HCT116 (cell line): ENCODE measurements at regions not wholly inside any gene's neighbourhood (a gene's known extent, or its start where the extent isn't known, plus 50 kb on each side); places are given as distances from the start of the nearest gene placed in this dataset.

ENCODE experiments used
- ATAC-seq: fragments of 200-7000 bp; cut with Tn5 transposase; 2 replicates; pipeline ENCODE4 v1.9.1; 2020; ENCODE audit warnings: mild to moderate bottlenecking, moderate library complexity
- BruUV-seq: library from RNA; stranded (reverse); fragments of 400-500 nt; replicated peaks from 2 replicates; lab custom pipeline; 2021; lab: Mats Ljungman, UMichigan
- CTCF ChIA-PET: fragments of 300-600 bp; sonication (Branson Sonifier 250); formaldehyde crosslinking; loops from one replicate; lab custom pipeline; 2021; ENCODE audit warnings: antibody characterized with exemption; lab: Charles Lee
- POLR2A ChIA-PET: fragments of 300-600, 350-600 bp; sonication (Branson Sonifier 250); formaldehyde crosslinking; loops from one replicate; lab custom pipeline; 2021; ENCODE audit warnings: antibody characterized with exemption; lab: Charles Lee
- RAD21 ChIA-PET, 2 experiments: fragments of 300-600 bp; sonication (Branson Sonifier 250); formaldehyde crosslinking; loops; one replicate each; lab custom pipeline; 2023; ENCODE audit warnings: low total read pairs in 2 of 2; ENCODE audit not compliant: uncharacterized antibody in 2 of 2, unreplicated experiment in 2 of 2, low non-redundant PET in 1 of 2; lab: Charles Lee
- DNase-seq: peaks from one replicate; pipeline ENCODE4 v3.0.0-alpha.2; 2010; ENCODE audit warnings: low read depth, low spot score
- H2AFZ ChIP-seq: fragments of 200-600 bp; shearing (Covaris generic), sonication (generic); 2 replicates; pipeline ENCODE4 v1.6.1; 2017; ENCODE audit warnings: low read depth, mixed run types, mixed read lengths, antibody characterized with exemption, low read length; ENCODE audit not compliant: poor library complexity, severe bottlenecking
- H3K27ac ChIP-seq: 2 replicates; pipeline ENCODE4 v1.5.1; 2012; ENCODE audit warnings: low read depth, low read length
- H3K27me3 ChIP-seq: fragments of 200-600 bp; sonication (generic); 2 replicates; pipeline ENCODE4 v1.6.1; 2016; ENCODE audit warnings: mixed run types, low read length, mixed read lengths; ENCODE audit not compliant: insufficient read depth
- H3K36me3 ChIP-seq, 2 experiments: fragments of 200-500 bp in 1 of 2; fragments of 200-600 bp in 1 of 2; sonication (Bioruptor generic) in 1 of 2; sonication (generic) in 1 of 2; 2 replicates each; pipeline versions ENCODE4 v1.5.1 to v1.6.1; 2014 to 2016; ENCODE audit warnings: low read length in 2 of 2, inconsistent platforms in 1 of 2, mixed read lengths in 1 of 2, mixed run types in 1 of 2; ENCODE audit not compliant: insufficient read depth in 2 of 2, control insufficient read depth in 1 of 2
- H3K4me1 ChIP-seq, 2 experiments: fragments of 200-600 bp in 1 of 2; sonication (generic) in 1 of 2; 2 replicates each; pipeline versions ENCODE4 v1.5.1 to v1.6.1; 2012 to 2017; ENCODE audit warnings: low read length in 2 of 2, inconsistent platforms in 1 of 2, mild to moderate bottlenecking in 1 of 2, mixed read lengths in 1 of 2, mixed run types in 1 of 2, moderate library complexity in 1 of 2; ENCODE audit not compliant: insufficient read depth in 2 of 2, control insufficient read depth in 1 of 2
- H3K4me2 ChIP-seq: fragments of 200-600 bp; sonication (generic); 2 replicates; pipeline ENCODE4 v1.6.1; 2017; ENCODE audit warnings: mixed run types, low read length, mixed read lengths
- H3K4me3 ChIP-seq, 2 experiments: fragments of 200-600 bp in 1 of 2; sonication (generic) in 1 of 2; replicated peaks in 1 of 2; 2 replicates each; pipeline ENCODE4 v1.5.1; 2011 to 2016; ENCODE audit warnings: low read length in 2 of 2, control low read depth in 1 of 2, low read depth in 1 of 2, mild to moderate bottlenecking in 1 of 2, mixed read lengths in 1 of 2, mixed run types in 1 of 2
- H3K79me2 ChIP-seq: fragments of 200-600 bp; sonication (generic); 2 replicates; pipeline ENCODE4 v1.6.1; 2017; ENCODE audit warnings: mild to moderate bottlenecking, mixed run types, low read length, moderate library complexity, mixed read lengths; ENCODE audit not compliant: insufficient read depth
- H3K9ac ChIP-seq: fragments of 200-600 bp; sonication (generic); 2 replicates; pipeline ENCODE4 v1.6.1; 2016; ENCODE audit warnings: low read length, mixed read lengths
- H3K9me2 ChIP-seq: fragments of 200-600 bp; sonication (generic), shearing (Covaris generic); 2 replicates; pipeline ENCODE4 v1.6.1; 2017; ENCODE audit warnings: mixed run types, mild to moderate bottlenecking, moderate library complexity; ENCODE audit not compliant: insufficient read depth
- H3K9me3 ChIP-seq, 2 experiments: fragments of 200-500 bp in 1 of 2; fragments of 200-600 bp in 1 of 2; sonication (Bioruptor generic) in 1 of 2; sonication (generic) in 1 of 2; 2 replicates each; pipeline ENCODE4 v1.6.1; 2014 to 2017; ENCODE audit warnings: low read length in 2 of 2, mixed read lengths in 2 of 2, inconsistent platforms in 1 of 2, low read depth in 1 of 2, mild to moderate bottlenecking in 1 of 2, mixed run types in 1 of 2, moderate library complexity in 1 of 2; ENCODE audit not compliant: control insufficient read depth in 1 of 2, insufficient read depth in 1 of 2
- H4K20me1 ChIP-seq: fragments of 200-600 bp; sonication (generic), shearing (Covaris generic); 2 replicates; pipeline ENCODE4 v1.6.1; 2017; ENCODE audit warnings: mixed run types, mild to moderate bottlenecking, moderate library complexity; ENCODE audit not compliant: insufficient read depth
- CBX3 ChIP-seq: IDR thresholded peaks from 2 replicates; pipeline ENCODE4 v1.6.1; 2012; ENCODE audit warnings: low read depth
- CEBPB ChIP-seq: IDR thresholded peaks from 2 replicates; pipeline ENCODE4 v1.6.1; 2012; ENCODE audit warnings: low read depth
- EGR1 ChIP-seq: IDR thresholded peaks from 2 replicates; pipeline ENCODE4 v1.6.1; 2012; ENCODE audit warnings: low read depth
- ELF1 ChIP-seq: IDR thresholded peaks from 2 replicates; pipeline ENCODE4 v1.6.1; 2012; ENCODE audit warnings: low read depth, borderline replicate concordance
- EZH2phosphoT487 ChIP-seq: fragments of 200-600 bp; IDR thresholded peaks from 2 replicates; pipeline ENCODE4 v1.6.1; 2018; ENCODE audit warnings: antibody characterized with exemption, borderline replicate concordance
- FOSL1 ChIP-seq: IDR thresholded peaks from 2 replicates; pipeline ENCODE4 v1.6.1; 2012; ENCODE audit warnings: low read depth
- JUND ChIP-seq: IDR thresholded peaks from 2 replicates; pipeline ENCODE4 v1.6.1; 2012
- POLR2A ChIP-seq: IDR thresholded peaks from 2 replicates; pipeline ENCODE4 v1.7.0; 2011; ENCODE audit warnings: borderline replicate concordance; ENCODE audit not compliant: insufficient read depth, insufficient read length; ENCODE audit errors: extremely low read depth
- POLR2AphosphoS5 ChIP-seq: IDR thresholded peaks from 2 replicates; pipeline ENCODE4 v1.6.1; 2011; ENCODE audit warnings: mild to moderate bottlenecking, low read depth, low read length, moderate library complexity
- SIN3A ChIP-seq: IDR thresholded peaks from 2 replicates; pipeline ENCODE4 v1.6.1; 2012; ENCODE audit warnings: low read depth
- SP1 ChIP-seq: IDR thresholded peaks from 2 replicates; pipeline ENCODE4 v1.6.1; 2012; ENCODE audit warnings: low read depth
- SRF ChIP-seq: IDR thresholded peaks from 2 replicates; pipeline ENCODE4 v1.6.1; 2012; ENCODE audit warnings: low read depth
- TCF7L2 ChIP-seq: IDR thresholded peaks from 2 replicates; pipeline ENCODE4 v1.7.0; 2011; ENCODE audit warnings: borderline replicate concordance, inconsistent platforms; ENCODE audit not compliant: insufficient read depth, insufficient read length; ENCODE audit errors: extremely low read depth
- YY1 ChIP-seq: IDR thresholded peaks from 2 replicates; pipeline ENCODE4 v1.6.1; 2011; ENCODE audit warnings: low read length, low read depth, moderate library complexity, mild to moderate bottlenecking; ENCODE audit not compliant: insufficient replicate concordance; ENCODE audit errors: extremely low read depth
- ZFX ChIP-seq: fragments of 450-650 bp; IDR thresholded peaks from 2 replicates; pipeline ENCODE4 v1.6.1; 2017
- ZNF274 ChIP-seq: fragments of 200-500 bp; sonication (Bioruptor generic); IDR thresholded peaks from 2 replicates; pipeline ENCODE4 v1.6.1; 2014; ENCODE audit warnings: mild to moderate bottlenecking, low read depth, low read length, inconsistent platforms
- intact Hi-C: fragments of 100-400 bp; cut with micrococcal nuclease; formaldehyde crosslinking; loops from 2 replicates; pipeline ENCODE4 v1.10.0; 2022
- TF ChIP-seq, protein P1 (sequence below): IDR thresholded peaks from 2 replicates; pipeline ENCODE4 v1.6.1; 2011; ENCODE audit warnings: mild to moderate bottlenecking, low read length, moderate library complexity; ENCODE audit not compliant: insufficient replicate concordance; ENCODE audit errors: extremely low read depth
- TF ChIP-seq, protein P2 (sequence below): IDR thresholded peaks from 2 replicates; pipeline ENCODE4 v1.6.1; 2012; ENCODE audit warnings: low read depth
- TF ChIP-seq, protein P3 (sequence below): IDR thresholded peaks from 2 replicates; pipeline ENCODE4 v1.6.1; 2012

DNA sequence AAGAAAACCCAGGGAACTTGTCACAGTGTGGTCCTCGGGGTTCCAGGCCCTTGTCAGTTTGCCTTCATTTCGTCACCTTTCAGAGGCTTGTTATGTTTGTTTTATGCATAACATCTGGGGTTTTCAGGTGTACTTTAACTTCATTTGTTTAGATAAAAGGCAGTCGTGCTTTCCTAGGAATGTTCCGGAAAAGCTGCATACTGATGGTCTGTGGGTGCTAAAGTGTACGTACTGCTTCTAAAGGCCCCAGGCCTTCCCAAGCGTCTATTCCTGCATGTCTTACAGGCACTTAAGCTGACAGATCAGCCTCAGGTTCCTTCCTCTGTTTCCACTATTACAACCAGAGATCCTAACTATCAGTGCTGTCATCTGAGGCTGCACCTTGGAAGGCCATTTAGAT, 95.6 kb upstream of the ANKH start (continued):
- TF ChIP-seq, protein P1, sequence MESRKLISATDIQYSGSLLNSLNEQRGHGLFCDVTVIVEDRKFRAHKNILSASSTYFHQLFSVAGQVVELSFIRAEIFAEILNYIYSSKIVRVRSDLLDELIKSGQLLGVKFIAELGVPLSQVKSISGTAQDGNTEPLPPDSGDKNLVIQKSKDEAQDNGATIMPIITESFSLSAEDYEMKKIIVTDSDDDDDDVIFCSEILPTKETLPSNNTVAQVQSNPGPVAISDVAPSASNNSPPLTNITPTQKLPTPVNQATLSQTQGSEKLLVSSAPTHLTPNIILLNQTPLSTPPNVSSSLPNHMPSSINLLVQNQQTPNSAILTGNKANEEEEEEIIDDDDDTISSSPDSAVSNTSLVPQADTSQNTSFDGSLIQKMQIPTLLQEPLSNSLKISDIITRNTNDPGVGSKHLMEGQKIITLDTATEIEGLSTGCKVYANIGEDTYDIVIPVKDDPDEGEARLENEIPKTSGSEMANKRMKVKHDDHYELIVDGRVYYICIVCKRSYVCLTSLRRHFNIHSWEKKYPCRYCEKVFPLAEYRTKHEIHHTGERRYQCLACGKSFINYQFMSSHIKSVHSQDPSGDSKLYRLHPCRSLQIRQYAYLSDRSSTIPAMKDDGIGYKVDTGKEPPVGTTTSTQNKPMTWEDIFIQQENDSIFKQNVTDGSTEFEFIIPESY: no peak

DNA sequence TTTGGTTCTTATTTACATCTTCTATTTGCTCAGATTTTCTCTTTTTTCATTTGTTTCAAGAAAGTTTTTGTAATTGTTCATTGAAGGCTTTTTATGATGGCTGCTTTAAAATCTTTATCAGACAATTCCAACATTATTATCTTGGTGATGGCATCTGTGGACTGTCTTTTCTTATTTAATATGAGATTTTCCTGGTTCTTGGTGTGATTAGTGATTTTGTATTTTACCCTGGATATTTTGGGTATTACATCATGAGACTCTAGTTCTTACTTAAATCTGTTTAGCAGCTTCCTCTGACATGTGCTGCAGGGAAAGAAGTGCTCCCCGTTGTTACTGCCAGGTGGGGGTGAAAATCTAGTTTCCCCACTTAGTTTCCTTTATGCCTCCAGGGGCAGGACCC, 94.2 kb upstream of the ANKH start:
- H3K9me3 ChIP-seq: no peaks in the 10 kb centered on the region
- POLR2A ChIA-PET: no interaction called here
- no peaks in the 10 kb centered on the region for H4K20me1 ChIP-seq
- no peak overlapping the region for H3K9ac ChIP-seq
- H2AFZ ChIP-seq: no peak overlapping the region
- H3K27me3 ChIP-seq: no peaks in the 10 kb centered on the region
- no peaks in the 10 kb centered on the region for H3K79me2 ChIP-seq
- no peak overlapping the region for H3K4me2 ChIP-seq
- intact Hi-C loops: no loop called here
- no peaks in the 10 kb centered on the region for H3K9me2 ChIP-seq
- no peaks in the 10 kb centered on the region for H3K4me1 ChIP-seq
- no peak for DNase-seq
- no peak for ATAC-seq
- TF ChIP-seq TCF7L2 (no peak), ELF1 (no peak), FOSL1 (no peak), EZH2phosphoT487 (no peak), ZFX (no peak), JUND (no peak), POLR2A (no peak), POLR2AphosphoS5 (no peak), SIN3A (no peak), SP1 (no peak), EGR1 (no peak), SRF (no peak), ZNF274 (no peak), CEBPB (no peak), CBX3 (no peak), YY1 (no peak)
- TF ChIP-seq, protein P2, sequence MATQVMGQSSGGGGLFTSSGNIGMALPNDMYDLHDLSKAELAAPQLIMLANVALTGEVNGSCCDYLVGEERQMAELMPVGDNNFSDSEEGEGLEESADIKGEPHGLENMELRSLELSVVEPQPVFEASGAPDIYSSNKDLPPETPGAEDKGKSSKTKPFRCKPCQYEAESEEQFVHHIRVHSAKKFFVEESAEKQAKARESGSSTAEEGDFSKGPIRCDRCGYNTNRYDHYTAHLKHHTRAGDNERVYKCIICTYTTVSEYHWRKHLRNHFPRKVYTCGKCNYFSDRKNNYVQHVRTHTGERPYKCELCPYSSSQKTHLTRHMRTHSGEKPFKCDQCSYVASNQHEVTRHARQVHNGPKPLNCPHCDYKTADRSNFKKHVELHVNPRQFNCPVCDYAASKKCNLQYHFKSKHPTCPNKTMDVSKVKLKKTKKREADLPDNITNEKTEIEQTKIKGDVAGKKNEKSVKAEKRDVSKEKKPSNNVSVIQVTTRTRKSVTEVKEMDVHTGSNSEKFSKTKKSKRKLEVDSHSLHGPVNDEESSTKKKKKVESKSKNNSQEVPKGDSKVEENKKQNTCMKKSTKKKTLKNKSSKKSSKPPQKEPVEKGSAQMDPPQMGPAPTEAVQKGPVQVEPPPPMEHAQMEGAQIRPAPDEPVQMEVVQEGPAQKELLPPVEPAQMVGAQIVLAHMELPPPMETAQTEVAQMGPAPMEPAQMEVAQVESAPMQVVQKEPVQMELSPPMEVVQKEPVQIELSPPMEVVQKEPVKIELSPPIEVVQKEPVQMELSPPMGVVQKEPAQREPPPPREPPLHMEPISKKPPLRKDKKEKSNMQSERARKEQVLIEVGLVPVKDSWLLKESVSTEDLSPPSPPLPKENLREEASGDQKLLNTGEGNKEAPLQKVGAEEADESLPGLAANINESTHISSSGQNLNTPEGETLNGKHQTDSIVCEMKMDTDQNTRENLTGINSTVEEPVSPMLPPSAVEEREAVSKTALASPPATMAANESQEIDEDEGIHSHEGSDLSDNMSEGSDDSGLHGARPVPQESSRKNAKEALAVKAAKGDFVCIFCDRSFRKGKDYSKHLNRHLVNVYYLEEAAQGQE: no peak
- TF ChIP-seq, protein P3, sequence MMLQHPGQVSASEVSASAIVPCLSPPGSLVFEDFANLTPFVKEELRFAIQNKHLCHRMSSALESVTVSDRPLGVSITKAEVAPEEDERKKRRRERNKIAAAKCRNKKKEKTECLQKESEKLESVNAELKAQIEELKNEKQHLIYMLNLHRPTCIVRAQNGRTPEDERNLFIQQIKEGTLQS: no peak
- TF ChIP-seq, protein P1: no peak
- TF ChIP-seq, all 23 proteins: peak for 0
- Histone ChIP-seq H3K36me3 (no peaks in the 10 kb centered on the region), H3K4me3 (no peak overlapping the region), H3K27ac (no peak overlapping the region)
- ChIA-PET CTCF (no interaction called here), RAD21 (no interaction called here)
- BruUV-seq: no TSS peak
